ENCODE measurements at regions not wholly inside any gene's neighbourhood (a gene's known extent, or its start where the extent isn't known, plus 50 kb on each side); places are given as distances from the start of the nearest gene placed in this dataset.
A peak's percentile ranks its signal among the peaks of the same experiment; 100 is the strongest.
"Not testable (repeated sequence)": the region's sequence is repeated elsewhere in the genome, so short reads cannot be mapped to it uniquely, and the experiment has no call there.

GRCh38 chr18:38807915-38808314 is 1242.3 kb upstream of the CELF4 start:
- no peak for DNase-seq (ENCODE audit: low read depth in 4 of 4, low spot score in 2 of 4)

GRCh38 chr18:38805256-38805655 is 1239.7 kb upstream of the CELF4 start:
- no peak for DNase-seq (ENCODE audit: low read depth in 4 of 4, low spot score in 2 of 4)

GRCh38 chr18:38801640-38802039 is 1236.0 kb upstream of the CELF4 start:
- no peak for DNase-seq (ENCODE audit: low read depth in 4 of 4, low spot score in 2 of 4)

GRCh38 chr18:38796762-38797161 is 1231.2 kb upstream of the CELF4 start:
- no peak for DNase-seq (ENCODE audit: low read depth in 4 of 4, low spot score in 2 of 4)

- no peak for DNase-seq (ENCODE audit: low read depth in 4 of 4, low spot score in 2 of 4)
These were observed 1227.1 kb upstream of the CELF4 start for GRCh38 chr18:38792731-38793130.

GRCh38 chr18:38790786-38791185 is 1225.2 kb upstream of the CELF4 start:
- DNase-seq (ENCODE audit: low read depth in 4 of 4, low spot score in 2 of 4), result no peak

- no peak for DNase-seq (ENCODE audit: low read depth in 4 of 4, low spot score in 2 of 4)
These were observed 1224.7 kb upstream of the CELF4 start for GRCh38 chr18:38790303-38790702.

GRCh38 chr18:38789141-38789540 is 1223.5 kb upstream of the CELF4 start:
- DNase-seq (ENCODE audit: low read depth in 4 of 4, low spot score in 2 of 4), result peak in 2 of 4 donors; percentile 5 to 8

- no peak for DNase-seq (ENCODE audit: low read depth in 4 of 4, low spot score in 2 of 4)
These were observed 1221.3 kb upstream of the CELF4 start for GRCh38 chr18:38786906-38787305.

- DNase-seq (ENCODE audit: low read depth in 4 of 4, low spot score in 2 of 4), result not testable (repeated sequence)
These were observed 1206.0 kb upstream of the CELF4 start for GRCh38 chr18:38771620-38772019.

- DNase-seq (ENCODE audit: low read depth in 4 of 4, low spot score in 2 of 4), result no peak
These were observed 1202.9 kb upstream of the CELF4 start for GRCh38 chr18:38768504-38768903.

- DNase-seq (ENCODE audit: low read depth in 4 of 4, low spot score in 2 of 4), result no peak
These were observed 1193.9 kb upstream of the CELF4 start for GRCh38 chr18:38759457-38759856.

GRCh38 chr18:38756436-38756835 is 1190.8 kb upstream of the CELF4 start:
- no peak for DNase-seq (ENCODE audit: low read depth in 4 of 4, low spot score in 2 of 4)

GRCh38 chr18:38752430-38752829 is 1186.8 kb upstream of the CELF4 start:
- DNase-seq (ENCODE audit: low read depth in 4 of 4, low spot score in 2 of 4), result no peak

GRCh38 chr18:38751898-38752297 is 1186.3 kb upstream of the CELF4 start:
- peak in 3 of 4 donors; percentile 15 to 21 (median 16) for DNase-seq (ENCODE audit: low read depth in 4 of 4, low spot score in 2 of 4)

- DNase-seq (ENCODE audit: low read depth in 4 of 4, low spot score in 2 of 4), result no peak
These were observed 1185.6 kb upstream of the CELF4 start for GRCh38 chr18:38751211-38751610.

- DNase-seq (ENCODE audit: low read depth in 4 of 4, low spot score in 2 of 4), result no peak
These were observed 1185.2 kb upstream of the CELF4 start for GRCh38 chr18:38750751-38751150.

GRCh38 chr18:38747153-38747552 is 1181.6 kb upstream of the CELF4 start:
- DNase-seq (ENCODE audit: low read depth in 4 of 4, low spot score in 2 of 4), result no peak

- DNase-seq (ENCODE audit: low read depth in 4 of 4, low spot score in 2 of 4), result not testable (repeated sequence)
These were observed 1154.6 kb upstream of the CELF4 start for GRCh38 chr18:38720181-38720580.

GRCh38 chr18:38718365-38718901 is 1152.8 kb upstream of the CELF4 start:
- DNase-seq (ENCODE audit: low read depth in 4 of 4, low spot score in 2 of 4), result no peak

- no peak for DNase-seq (ENCODE audit: low read depth in 4 of 4, low spot score in 2 of 4)
These were observed 1143.5 kb upstream of the CELF4 start for GRCh38 chr18:38709122-38709521.

- no peak for DNase-seq (ENCODE audit: low read depth in 4 of 4, low spot score in 2 of 4)
These were observed 1140.8 kb upstream of the CELF4 start for GRCh38 chr18:38706373-38706772.

- DNase-seq (ENCODE audit: low read depth in 4 of 4, low spot score in 2 of 4), result no peak
These were observed 1132.5 kb upstream of the CELF4 start for GRCh38 chr18:38698088-38698487.

Data from left renal cortex interstitium (tissue), 4 donors.